SKM-1 treated with dmso at 0.1 percent for 144 hours (cell line): ENCODE measurements at regions not wholly inside any gene's neighbourhood (a gene's known extent, or its start where the extent isn't known, plus 50 kb on each side); places are given as distances from the start of the nearest gene placed in this dataset.

Experiments
- DNase-seq: peaks from one replicate; lab custom pipeline; 2025; ENCODE audit not compliant: unreplicated experiment; lab: John Stamatoyannopoulos, UW

DNA sequence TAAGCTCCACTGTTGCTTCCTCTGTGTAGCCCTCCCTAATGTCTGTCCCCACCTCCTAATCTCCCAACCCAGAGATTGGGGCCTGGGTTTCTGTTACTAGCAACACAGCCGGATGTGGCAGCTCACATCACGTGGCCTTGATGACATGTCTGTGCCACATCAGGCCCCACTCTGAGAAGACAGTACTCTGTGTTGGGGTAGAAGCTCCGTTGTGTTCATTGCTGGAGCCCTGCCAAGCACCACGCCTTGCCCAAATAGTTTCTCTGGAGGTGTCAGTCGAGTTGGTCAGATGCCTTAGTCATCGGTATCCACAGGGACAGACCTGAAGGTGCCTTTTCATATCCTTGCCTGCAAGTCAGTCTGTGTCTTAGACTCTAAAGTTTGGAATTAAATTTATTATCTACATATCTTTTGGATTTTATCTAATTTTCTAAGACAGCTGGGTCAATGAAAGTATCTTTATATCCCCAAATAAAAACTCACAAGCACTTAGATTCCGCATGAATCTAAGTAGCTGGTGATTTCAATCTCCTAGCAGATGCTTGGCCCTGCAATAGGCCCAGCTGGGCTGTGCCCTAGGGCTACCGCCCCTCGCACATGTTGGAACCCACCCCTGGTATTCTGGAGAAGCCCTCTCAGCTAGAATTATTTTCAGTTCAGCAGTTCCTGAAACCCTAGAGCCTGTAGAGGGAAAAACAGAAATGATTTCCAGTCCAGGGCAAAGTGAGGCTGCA is 204.0 kb upstream of the TSHZ3 start:
- DNase-seq, result no peak

DNA sequence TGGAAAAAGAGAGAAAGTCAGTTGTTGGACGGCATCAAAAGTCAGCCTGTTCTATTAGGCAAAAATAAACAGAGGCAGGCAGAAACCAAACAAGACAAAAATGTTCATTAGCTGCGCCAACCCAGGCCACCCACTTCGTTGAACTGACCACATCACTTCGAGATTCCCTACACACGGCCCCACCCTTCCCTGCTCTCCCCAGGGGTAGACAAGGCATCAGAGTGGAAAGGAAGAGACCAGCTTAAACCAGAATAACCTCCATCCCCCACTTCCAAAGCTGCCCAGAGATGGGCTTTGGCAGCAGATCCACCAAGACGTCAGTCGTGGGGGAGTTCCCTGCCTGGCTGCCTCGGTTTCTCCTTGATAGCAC is 204.6 kb upstream of the TSHZ3 start:
- DNase-seq, result no peak

DNA sequence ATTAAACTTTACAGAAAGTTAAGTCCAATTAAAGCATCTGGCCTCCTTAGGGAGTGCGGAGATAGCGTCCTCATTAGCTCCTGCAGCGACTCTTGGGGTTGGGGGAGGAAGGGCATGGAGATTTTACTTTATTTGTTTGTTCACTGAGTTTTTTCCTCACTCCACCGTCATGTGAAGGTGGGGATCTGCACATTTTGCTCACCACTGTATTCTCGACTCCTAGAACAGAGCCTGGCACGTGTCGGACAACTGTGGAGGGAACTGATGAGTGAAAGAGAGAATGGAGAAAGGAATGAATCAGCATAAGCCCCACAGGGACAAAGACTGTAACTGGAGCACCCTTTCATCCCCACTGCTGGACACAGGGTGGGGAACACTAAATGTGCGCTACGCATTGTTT is 205.1 kb upstream of the TSHZ3 start:
- no peak for DNase-seq

DNA sequence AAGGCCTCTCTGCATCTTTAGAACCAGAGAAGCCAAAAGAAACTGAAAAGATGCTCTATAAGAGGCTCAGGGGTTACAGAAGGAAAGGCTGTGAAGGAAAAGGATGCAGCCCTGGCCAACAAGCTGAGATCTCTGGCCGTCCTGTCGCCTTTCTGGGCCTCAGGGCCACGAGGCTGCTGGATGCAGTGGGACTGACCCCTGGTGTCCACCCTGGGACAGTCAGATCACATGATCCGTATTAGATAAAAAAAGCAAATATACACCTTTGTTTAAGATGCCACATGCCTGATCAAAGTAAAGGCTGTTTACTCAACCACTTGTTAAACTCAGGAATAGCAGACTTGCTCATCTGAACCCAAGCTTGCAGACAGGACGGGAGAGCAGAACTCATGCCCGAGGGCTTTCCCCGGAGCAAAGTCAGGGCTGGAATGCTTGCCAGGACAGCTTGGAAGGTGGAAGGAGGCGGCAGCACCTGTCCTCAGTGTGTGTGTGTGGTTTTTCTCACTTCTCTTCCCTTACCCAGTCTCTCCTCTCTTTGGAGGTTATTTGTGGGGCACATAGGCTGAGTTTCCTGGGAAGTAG is 206.5 kb upstream of the TSHZ3 start:
- DNase-seq, result no peak

DNA sequence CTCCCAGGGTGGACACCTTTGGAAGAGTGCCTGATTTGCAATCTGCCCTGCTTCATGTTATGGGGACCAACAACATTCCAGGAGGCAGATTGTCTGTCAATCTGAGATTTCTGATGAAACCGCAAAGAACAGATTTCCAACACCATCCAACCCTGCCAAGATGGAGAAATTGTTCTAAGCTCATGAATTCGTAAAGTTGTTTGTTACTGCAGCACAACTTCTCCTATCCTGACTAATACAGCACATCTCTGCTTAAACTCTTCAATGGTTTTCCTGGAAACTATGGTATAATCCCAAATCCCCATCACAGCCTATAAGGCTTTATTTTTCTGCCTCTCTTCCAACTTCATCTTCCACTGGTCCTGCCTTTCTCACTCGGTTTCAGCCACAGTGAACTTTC is 210.3 kb upstream of the TSHZ3 start:
- DNase-seq, result no peak

DNA sequence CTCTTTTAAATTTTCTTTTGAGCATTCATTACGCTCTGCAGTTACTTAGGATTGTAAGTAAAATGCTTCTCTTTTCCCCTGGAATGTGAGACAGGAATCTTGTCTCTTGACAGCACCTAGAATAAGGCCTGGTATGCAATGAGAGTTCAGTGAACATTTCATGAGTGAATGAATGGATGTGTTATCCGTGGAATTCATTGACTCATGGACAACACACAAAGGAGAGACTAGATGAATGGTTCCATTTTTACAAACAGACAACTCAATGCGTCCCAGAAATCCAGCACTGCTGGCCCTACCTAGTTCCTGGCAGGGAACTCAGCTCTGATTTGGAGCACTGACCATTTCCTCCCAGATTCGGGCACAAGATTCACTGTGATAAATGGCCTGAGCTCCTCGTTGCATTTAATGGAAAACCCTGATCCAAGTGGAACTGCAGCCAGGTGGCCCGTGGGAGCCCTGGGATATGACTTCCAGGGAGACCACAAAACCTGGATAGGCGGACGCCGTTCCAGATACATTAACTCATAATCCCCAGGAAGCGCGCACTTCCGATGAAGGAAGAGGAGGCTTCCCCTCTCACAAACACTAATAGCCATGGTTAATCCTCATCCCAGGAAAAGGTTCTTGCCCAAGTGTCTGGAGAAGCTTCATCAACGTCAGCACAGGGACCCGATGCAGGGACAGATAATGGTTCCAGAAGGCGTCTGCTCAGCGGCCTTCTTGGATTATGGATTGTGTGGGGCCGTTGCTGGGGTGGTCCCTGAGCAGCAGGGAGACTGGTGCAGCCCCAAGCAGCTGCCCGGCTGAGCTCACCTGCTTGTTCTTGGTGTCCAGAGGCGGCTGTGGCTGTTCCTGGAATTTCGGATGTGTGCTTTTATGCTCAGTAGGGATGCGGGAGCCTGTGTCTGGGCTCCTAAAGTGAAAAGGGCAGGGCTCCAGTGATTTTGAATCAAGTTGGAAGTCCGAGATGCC is 211.1 kb upstream of the TSHZ3 start:
- DNase-seq, result no peak

DNA sequence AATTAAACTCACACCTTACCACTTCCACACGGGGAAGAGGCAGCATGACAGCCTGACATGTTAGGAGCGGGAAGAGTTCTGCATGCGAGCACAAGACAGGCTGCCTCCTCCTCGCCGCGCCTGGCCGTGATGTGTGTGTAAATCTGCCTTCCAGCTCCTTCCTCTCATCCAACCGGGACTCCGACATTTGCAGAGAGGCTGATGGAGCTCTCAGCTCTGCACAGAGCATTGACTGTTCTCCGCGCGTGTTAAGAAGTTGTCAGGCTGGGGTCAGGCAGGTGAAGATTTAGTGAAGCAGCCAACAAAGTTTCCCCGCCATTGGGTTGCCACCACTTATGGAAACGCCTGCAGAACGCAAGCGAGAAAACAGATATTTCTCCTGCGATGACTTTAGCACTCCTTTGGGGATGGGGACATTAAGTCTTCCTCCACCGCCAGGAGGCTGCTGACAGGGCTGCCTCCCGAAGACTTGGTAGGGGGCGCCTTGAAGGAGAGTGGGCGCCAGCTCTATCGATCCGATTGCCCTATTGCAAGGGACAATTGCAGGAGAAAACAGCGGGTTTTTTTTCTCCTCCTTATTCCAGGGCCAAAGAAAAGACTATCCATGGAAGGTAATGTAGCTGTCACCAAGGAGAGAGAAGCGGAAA is 213.9 kb upstream of the TSHZ3 start:
- no peak for DNase-seq

DNA sequence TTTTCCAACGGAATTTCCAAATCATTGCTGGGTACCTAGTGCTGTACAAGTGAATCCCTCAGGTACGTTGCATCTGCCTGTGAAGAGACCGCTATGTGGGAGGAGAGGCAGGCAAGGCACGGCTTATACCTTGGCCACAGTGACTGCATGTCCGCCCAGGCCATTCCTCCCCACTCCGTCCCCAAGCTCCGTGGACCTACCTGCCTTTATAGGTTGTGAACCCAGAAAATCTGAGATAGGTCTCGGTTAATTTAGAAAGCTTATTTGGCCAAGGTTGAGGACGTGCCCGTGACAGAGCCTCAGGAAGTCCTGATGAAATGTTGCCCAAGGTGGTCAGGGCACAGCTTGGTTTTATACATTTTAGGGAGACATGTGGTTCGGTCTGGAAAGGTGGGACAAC is 218.5 kb upstream of the TSHZ3 start:
- DNase-seq, result no peak

DNA sequence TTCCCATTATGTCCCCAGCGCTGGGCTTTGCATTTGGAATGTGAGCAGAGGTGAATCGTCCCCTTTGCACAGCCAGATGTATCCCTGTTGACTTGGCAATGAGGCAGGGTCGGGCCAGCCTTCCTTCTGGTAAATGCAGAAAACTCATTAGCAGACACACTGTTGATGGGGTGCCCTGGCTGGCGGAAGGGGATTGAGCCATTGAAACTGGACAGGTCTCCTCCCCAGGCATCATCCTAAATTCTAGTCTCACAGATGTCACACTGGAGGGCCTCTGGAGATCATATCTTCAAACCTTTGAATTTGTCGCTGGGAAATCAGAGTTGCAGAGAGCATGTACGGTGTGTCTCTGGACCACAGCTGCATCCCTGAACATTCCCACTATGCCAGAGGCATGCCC is 219.5 kb upstream of the TSHZ3 start:
- no peak for DNase-seq

DNA sequence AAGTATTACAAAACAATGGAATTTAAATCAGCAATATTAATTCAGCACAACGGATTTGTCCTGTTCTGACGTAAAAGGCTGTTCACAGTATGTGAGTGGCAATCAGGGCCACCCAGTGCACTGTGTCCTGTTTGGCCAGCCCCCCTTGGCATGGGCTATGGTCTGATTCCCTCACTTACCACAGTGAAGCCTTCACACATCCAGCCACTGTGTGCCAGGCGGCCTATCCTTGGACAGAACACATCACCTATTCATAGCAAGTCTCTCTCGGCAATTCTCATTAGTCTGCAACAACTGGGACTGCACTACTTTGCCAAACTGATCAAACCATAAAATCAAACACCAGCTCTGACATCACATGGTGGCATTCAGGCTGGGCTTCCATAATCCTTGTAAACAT is 221.5 kb upstream of the TSHZ3 start:
- DNase-seq, result no peak

DNA sequence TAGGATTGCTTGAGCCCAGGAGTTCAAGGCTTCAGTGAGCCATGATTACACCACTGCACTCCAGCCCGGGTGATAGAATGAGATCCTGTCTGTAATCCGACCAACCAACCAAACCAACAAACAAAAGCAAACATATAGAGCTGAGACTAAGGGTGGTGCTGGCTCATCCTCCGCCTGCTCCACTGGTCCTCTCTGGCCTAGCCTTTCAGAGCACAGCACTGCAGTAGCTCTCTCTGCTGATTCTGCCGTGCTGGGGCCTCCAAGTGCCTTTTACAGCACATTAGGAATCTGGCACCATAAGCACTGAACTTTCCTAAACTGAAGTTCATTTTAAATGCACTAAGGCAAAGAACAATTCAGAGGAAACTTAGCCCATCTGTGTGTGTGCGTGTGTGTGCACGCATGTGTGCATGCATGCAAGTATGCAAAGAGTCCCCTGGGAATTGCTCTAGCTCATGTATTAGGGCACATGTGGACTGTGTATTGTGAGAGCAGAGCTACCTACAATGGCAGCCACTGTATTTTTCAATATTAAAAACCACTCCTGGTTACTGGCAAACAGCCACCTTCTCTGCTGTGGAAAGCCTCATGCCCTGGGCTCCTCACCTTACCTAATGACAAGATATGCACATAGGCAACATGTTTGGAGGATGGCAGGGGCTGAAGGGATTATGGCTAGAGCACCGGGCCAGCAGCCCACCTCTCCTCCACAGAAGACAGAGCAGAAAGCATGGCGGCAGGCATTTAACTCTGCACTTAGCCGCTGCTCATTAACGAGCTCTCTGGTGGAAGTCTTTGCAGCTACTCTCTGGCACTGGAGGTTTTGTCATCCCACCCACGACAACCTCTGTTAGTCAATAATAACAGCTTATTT is 223.1 kb upstream of the TSHZ3 start:
- no peak for DNase-seq

DNA sequence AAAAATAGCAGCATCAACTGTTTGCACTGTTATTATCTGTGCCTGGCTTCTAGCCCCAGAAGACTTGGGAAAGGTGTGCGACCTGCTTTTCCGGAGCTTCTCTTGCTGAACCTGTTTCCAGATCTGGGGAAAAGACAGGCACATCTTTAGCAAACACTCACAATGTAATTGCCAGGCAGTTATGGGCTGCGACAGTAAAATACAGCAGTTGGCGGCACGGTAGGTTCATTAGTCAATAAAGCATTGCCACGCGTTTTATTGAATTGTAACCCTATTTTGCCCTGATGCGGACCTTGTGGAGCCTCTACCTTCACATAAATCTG is 223.7 kb upstream of the TSHZ3 start:
- DNase-seq, result no peak

DNA sequence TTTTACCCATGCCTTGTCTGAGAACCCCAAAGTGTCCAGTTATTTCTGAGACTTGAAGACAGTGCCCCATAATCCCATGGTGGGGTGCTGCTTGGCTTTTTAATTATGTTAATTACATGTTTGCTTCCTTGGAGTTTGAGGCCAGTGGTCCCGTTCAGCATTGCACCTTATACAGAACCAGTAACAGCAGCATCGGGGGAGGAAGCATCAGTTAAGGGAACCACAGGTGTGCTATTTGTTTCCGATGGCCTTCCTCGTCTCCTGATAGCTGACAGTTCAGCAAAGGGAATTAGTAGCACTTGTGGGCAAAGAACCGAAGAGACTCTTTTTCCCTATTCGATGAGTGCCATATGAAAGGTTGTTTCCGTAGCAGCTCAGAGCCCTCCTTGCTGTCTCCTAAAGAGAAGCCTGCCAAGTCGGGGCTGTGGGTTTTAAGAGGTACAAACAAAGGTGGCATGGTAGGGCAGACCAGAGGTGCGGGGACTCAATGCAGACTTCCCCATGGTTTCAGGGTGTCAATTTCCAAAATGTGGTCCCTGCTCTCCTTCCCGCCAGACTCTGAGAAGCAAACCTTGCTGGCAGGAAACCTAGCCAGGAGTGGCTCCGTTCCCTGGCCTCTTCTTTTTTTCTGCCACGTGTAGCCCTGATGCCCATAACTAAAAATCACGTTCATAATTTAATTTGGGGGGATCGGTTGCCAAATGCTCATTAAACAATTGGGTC is 225.2 kb upstream of the TSHZ3 start:
- DNase-seq, result no peak

DNA sequence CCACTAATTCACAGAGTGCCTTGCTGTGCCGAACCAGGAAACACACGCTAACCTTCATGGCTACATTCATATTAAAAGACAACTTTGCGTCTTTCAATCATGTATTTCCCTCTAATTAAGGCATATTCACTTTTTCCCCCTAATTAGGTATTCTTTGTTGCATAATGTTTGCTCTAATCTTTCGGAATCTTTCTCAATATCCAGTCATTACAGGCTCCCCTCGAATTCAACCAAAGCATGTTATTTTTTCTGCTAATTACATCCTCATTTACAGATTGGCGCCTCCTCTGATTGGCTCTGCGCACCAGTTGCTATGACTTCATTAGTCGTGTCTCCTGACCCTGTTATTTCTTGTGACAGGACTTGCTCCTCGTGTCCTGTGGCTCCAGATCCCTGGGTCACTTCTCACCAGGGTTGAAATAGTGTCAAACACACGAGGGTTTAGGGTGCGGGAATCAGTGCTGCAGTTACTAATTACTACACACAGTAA is 226.7 kb upstream of the TSHZ3 start:
- DNase-seq, result no peak

DNA sequence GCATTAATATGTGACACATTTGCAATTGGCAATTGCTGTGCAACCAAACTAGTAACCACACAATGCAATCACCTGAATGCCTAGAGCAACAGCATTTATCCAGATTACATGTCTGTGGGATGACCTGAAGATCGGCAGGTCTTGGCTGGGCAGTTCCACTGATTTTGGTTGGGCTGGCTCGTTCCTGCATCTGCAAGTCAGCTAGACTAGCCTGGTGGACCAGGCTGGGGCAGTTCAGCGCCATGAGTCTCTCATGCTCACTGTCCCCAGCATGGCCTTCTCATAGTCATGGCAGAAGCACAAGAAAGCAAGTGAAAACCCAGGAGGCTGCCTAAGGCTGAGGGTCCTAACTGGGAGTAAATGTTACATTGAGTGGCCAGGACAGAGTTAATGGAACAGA is 229.1 kb upstream of the TSHZ3 start:
- no peak for DNase-seq

DNA sequence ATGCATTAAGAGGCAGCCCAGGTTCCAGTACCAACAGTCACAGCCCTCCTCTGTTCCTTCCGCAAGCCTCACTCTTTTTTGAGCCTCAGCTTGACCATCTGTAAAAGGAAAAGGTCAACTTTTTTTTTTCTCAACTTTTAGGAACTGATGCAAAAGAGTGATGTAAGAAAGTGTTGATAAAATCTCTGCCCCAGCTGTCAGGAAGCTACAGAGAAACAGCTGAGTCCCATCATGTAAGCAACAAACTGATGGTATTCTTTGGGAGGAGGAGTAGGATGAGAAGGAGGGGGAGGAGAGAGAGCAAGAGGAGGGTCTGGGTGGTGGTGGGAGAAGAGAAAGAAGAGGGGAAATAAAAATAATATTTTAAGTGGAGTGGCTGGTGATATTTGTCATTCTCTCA is 233.9 kb upstream of the TSHZ3 start:
- DNase-seq, result no peak

DNA sequence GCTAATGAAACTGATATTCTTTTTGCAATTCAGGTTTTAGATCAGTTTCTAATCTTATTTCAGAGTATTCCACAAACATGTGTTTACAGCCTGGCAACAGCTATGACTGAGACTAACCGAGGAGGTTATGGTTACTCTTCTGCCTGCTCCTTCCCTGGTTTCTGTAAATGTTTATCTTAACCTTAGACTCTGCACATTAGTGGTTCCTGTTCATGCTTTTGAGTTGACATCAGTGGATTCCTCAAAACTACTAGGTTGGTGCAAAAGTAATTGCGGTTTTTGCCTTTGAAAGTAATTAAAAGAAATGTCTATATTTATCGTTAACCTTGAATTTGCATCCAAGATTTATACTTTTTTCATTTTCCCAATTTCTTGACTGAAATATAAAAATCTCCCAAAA is 237.0 kb upstream of the TSHZ3 start:
- DNase-seq, result no peak

DNA sequence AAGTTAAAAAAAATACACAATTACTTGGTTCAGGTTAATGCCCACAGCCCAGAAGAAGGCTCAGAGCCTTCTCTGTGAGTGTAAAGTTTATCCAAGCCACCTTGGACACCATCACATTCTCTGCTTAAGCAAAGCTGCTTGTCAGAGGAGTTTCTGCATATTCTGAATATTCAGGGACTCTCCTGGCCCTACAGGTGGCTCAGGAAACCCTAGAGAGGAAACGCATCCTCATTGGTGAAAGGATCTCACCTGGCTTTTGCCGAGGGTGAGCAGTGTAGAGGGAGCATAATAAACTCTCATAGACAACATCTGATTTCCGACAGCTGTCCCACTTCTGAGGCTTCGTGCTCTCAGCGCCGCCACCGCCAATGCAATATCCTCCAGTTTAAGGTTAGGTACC is 239.9 kb upstream of the TSHZ3 start:
- no peak for DNase-seq

DNA sequence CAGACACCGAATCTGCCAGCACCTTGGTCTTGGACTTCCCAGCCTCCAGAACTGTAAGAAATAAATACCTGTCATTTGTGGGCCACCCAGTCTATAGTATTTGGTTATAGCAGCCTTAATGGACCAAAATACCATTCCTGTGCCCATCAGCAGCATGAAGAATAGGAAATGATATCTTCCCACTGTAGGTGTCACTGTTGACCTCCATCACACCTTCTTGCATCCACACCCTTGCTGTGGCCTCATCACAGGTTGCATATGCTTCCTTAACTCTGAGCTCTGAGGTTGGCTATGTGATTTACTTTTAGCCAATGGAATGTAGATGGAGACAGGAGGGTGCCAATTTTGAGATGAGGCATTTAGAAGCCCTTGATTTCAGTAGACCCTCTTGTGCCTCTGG is 242.0 kb upstream of the TSHZ3 start:
- no peak for DNase-seq

DNA sequence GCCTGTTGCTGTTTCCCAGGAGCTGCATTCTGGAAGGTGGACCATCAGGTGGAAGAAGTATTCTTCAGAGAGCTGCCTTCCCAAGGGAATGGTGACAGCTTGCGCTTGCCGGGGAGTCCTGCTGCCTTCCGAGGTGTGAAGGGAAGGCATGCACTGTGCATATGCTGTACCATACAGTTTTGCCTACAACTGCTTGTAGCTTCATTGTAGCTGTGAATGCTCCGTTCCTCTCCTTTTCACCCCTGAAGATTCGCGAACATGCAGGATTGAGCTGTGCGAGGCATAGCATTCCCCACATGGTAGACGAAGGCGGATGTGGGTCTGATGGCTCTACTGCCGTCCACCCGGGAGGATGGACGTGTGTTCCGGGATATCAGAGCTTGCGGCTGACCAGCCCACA is 243.2 kb upstream of the TSHZ3 start:
- no peak for DNase-seq
